Mucosa of rectum (tissue), 2 donors: ENCODE measurements at regions not wholly inside any gene's neighbourhood (a gene's known extent, or its start where the extent isn't known, plus 50 kb on each side); places are given as distances from the start of the nearest gene placed in this dataset.

Source experiments
- H3K27ac ChIP-seq, 2 donors: one replicate each; pipeline ENCODE4 v1.7.0; 2013; ENCODE audit warnings: inconsistent platforms in 2 of 2, low read depth in 2 of 2, low read length in 2 of 2
- H3K27me3 ChIP-seq, 2 donors: one replicate each; pipeline ENCODE4 v1.7.0; 2013; ENCODE audit warnings: low read length in 2 of 2; ENCODE audit not compliant: control insufficient read depth in 2 of 2, insufficient read depth in 2 of 2
- H3K36me3 ChIP-seq, 2 donors: one replicate each; pipeline ENCODE4 v1.7.0; 2013; ENCODE audit warnings: low read length in 2 of 2; ENCODE audit not compliant: control insufficient read depth in 2 of 2, insufficient read depth in 2 of 2
- H3K4me1 ChIP-seq, 2 donors: one replicate each; pipeline ENCODE4 v1.7.0; 2013; ENCODE audit warnings: low read length in 2 of 2, mild to moderate bottlenecking in 1 of 2; ENCODE audit not compliant: control insufficient read depth in 2 of 2, insufficient read depth in 2 of 2
- H3K4me3 ChIP-seq, 2 donors: one replicate each; pipeline ENCODE4 v1.7.0; 2013; ENCODE audit warnings: low read length in 2 of 2
- H3K9ac ChIP-seq, 2 donors: one replicate each; pipeline ENCODE4 v1.7.0; 2013; ENCODE audit warnings: low read length in 2 of 2, low read depth in 1 of 2, mild to moderate bottlenecking in 1 of 2
- H3K9me3 ChIP-seq, 2 donors: one replicate each; pipeline ENCODE4 v1.7.0; 2013; ENCODE audit warnings: low read length in 2 of 2; ENCODE audit not compliant: control insufficient read depth in 2 of 2
- donor health status: healthy.
- donor health status: Normal muscosa, but diverticular disease.

GRCh38 chr15:77790481-77790880, 157.8 kb upstream of the LINGO1 start:
- Histone ChIP-seq H3K27ac (no peak overlapping the region), H3K27me3 (no peaks in the 10 kb centered on the region), H3K9me3 (no peaks in the 10 kb centered on the region), H3K36me3 (no peaks in the 10 kb centered on the region), H3K9ac (no peak overlapping the region), H3K4me3 (no peak overlapping the region), H3K4me1 (no peaks in the 10 kb centered on the region)

- H3K27me3 ChIP-seq: no peaks in the 10 kb centered on the region
These were observed 154.2 kb upstream of the LINGO1 start for GRCh38 chr15:77786956-77787355.

GRCh38 chr15:77786181-77786890, 153.6 kb upstream of the LINGO1 start:
- no peaks in the 10 kb centered on the region for H3K27me3 ChIP-seq
- no peak overlapping the region for H3K27ac ChIP-seq
- H3K9me3 ChIP-seq: no peaks in the 10 kb centered on the region
- H3K36me3 ChIP-seq: no peaks in the 10 kb centered on the region
- H3K4me3 ChIP-seq: no peak overlapping the region
- no peaks in the 10 kb centered on the region for H3K4me1 ChIP-seq
- H3K9ac ChIP-seq: no peak overlapping the region

More at GRCh38 chr15:77786956-77787355, 154.2 kb upstream of the LINGO1 start:
- H3K4me1 ChIP-seq: no peaks in the 10 kb centered on the region
- H3K9ac ChIP-seq: no peak overlapping the region
- H3K4me3 ChIP-seq: no peak overlapping the region
- no peaks in the 10 kb centered on the region for H3K9me3 ChIP-seq
- H3K27ac ChIP-seq: no peak overlapping the region
- no peaks in the 10 kb centered on the region for H3K36me3 ChIP-seq

- no peaks in the 10 kb centered on the region for H3K36me3 ChIP-seq
These were observed 151.9 kb upstream of the LINGO1 start for GRCh38 chr15:77784361-77785292.

GRCh38 chr15:77783636-77784035, 150.9 kb upstream of the LINGO1 start:
- no peaks in the 10 kb centered on the region for H3K4me1 ChIP-seq
- H3K9ac ChIP-seq: no peak overlapping the region
- no peaks in the 10 kb centered on the region for H3K36me3 ChIP-seq
- no peaks in the 10 kb centered on the region for H3K27me3 ChIP-seq
- no peak overlapping the region for H3K4me3 ChIP-seq
- no peaks in the 10 kb centered on the region for H3K9me3 ChIP-seq
- H3K27ac ChIP-seq: no peak overlapping the region

More at GRCh38 chr15:77784361-77785292, 151.9 kb upstream of the LINGO1 start:
- Histone ChIP-seq H3K27me3 (no peaks in the 10 kb centered on the region), H3K4me1 (no peaks in the 10 kb centered on the region), H3K4me3 (no peak overlapping the region), H3K27ac (no peak overlapping the region), H3K9ac (no peak overlapping the region), H3K9me3 (no peaks in the 10 kb centered on the region)

GRCh38 chr15:77782691-77783090, 150.0 kb upstream of the LINGO1 start:
- Histone ChIP-seq H3K9me3 (no peaks in the 10 kb centered on the region), H3K4me1 (no peaks in the 10 kb centered on the region), H3K27ac (no peak overlapping the region), H3K4me3 (no peak overlapping the region), H3K27me3 (no peaks in the 10 kb centered on the region), H3K9ac (no peak overlapping the region), H3K36me3 (no peaks in the 10 kb centered on the region)

GRCh38 chr15:77781946-77782240, 149.2 kb upstream of the LINGO1 start:
- H3K36me3 ChIP-seq: no peaks in the 10 kb centered on the region

GRCh38 chr15:77781151-77781945, 148.6 kb upstream of the LINGO1 start:
- Histone ChIP-seq H3K27me3 (no peaks in the 10 kb centered on the region), H3K9ac (no peak overlapping the region), H3K4me1 (no peaks in the 10 kb centered on the region), H3K27ac (no peak overlapping the region), H3K4me3 (no peak overlapping the region), H3K9me3 (no peaks in the 10 kb centered on the region), H3K36me3 (no peaks in the 10 kb centered on the region)

More at GRCh38 chr15:77781946-77782240, 149.2 kb upstream of the LINGO1 start:
- no peaks in the 10 kb centered on the region for H3K4me1 ChIP-seq
- H3K27me3 ChIP-seq: no peaks in the 10 kb centered on the region
- H3K4me3 ChIP-seq: no peak overlapping the region
- H3K9ac ChIP-seq: no peak overlapping the region
- no peak overlapping the region for H3K27ac ChIP-seq
- H3K9me3 ChIP-seq: no peaks in the 10 kb centered on the region

- H3K4me1 ChIP-seq: no peaks in the 10 kb centered on the region
- no peaks in the 10 kb centered on the region for H3K27me3 ChIP-seq
- H3K9ac ChIP-seq: no peak overlapping the region
- H3K9me3 ChIP-seq: no peaks in the 10 kb centered on the region
- no peak overlapping the region for H3K4me3 ChIP-seq
- no peaks in the 10 kb centered on the region for H3K36me3 ChIP-seq
- no peak overlapping the region for H3K27ac ChIP-seq
These were observed 146.1 kb upstream of the LINGO1 start for GRCh38 chr15:77778802-77779201.

- no peaks in the 10 kb centered on the region for H3K36me3 ChIP-seq
- no peaks in the 10 kb centered on the region for H3K9me3 ChIP-seq
- no peak overlapping the region for H3K4me3 ChIP-seq
- H3K27me3 ChIP-seq: no peaks in the 10 kb centered on the region
- no peak overlapping the region for H3K27ac ChIP-seq
- H3K4me1 ChIP-seq: no peaks in the 10 kb centered on the region
- no peak overlapping the region for H3K9ac ChIP-seq
These were observed 143.1 kb upstream of the LINGO1 start for GRCh38 chr15:77775837-77776236.
